ENCODE measurements at regions not wholly inside any gene's neighbourhood (a gene's known extent, or its start where the extent isn't known, plus 50 kb on each side); places are given as distances from the start of the nearest gene placed in this dataset.
"Not testable (repeated sequence)": the region's sequence is repeated elsewhere in the genome, so short reads cannot be mapped to it uniquely, and the experiment has no call there.

DNA sequence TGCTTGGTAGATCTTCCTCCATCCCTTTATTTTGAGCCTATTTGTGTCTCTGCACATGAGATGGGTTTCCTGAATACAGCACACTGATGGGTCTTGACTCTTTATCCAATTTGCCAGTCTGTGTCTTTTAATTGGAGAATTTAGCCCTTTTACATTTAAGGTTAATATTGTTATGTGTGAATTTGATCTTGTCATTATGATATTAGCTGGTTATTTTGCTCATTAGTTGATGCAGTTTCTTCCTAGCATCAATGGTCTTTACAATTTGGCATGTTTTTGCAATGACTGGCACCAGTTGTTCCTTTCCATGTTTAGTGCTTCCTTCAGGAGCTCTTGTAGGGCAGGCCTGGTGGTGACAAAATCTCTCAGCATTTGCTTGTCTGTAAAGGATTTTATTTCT, 72.4 kb downstream of the HNRNPD start:
- DNase-seq; intact Hi-C loops (cut with DNase I); H3K27me3 ChIP-seq; H3K27ac ChIP-seq; H3K9me3 ChIP-seq (replicated peaks in 1 of 3); H3K4me3 ChIP-seq; H3K4me1 ChIP-seq (replicated peaks in 1 of 2); H3K36me3 ChIP-seq (replicated peaks in 1 of 2): not testable (repeated sequence)

GRCh38 chr4:82293304-82293703, 80.5 kb downstream of the HNRNPD start:
- no peak overlapping the region for H3K27ac ChIP-seq
- no peak overlapping the region for H3K4me3 ChIP-seq
- H3K4me1 ChIP-seq (replicated peaks in 1 of 2), result no peaks in the 10 kb centered on the region
- H3K36me3 ChIP-seq (replicated peaks in 1 of 2), result no peaks in the 10 kb centered on the region
- WGBS, 4 donors, result 68 to 84% (median 71%) methylated on average over 2 of the region's 2 CpGs
- no peak for DNase-seq
- no peaks in the 10 kb centered on the region for H3K9me3 ChIP-seq (replicated peaks in 1 of 3)
- intact Hi-C loops (cut with DNase I), result no loop called here
- no peaks in the 10 kb centered on the region for H3K27me3 ChIP-seq
- TF ChIP-seq CTCF (IDR thresholded peaks at IDR 0.05), result no peak
- TF ChIP-seq POLR2A (IDR thresholded peaks at IDR 0.05), result no peak

- Histone ChIP-seq H3K27ac (no peak overlapping the region), H3K27me3 (no peaks in the 10 kb centered on the region), H3K4me3 (no peak overlapping the region), H3K9me3 (replicated peaks in 1 of 3) (no peaks in the 10 kb centered on the region), H3K4me1 (replicated peaks in 1 of 2) (no peaks in the 10 kb centered on the region), H3K36me3 (replicated peaks in 1 of 2) (no peaks in the 10 kb centered on the region)
- intact Hi-C loops (cut with DNase I), result loop anchor here in 1 of 2 donors (10.0 kb wide), 1 partner anchor 67 kb away; no protein-coding TSS in a partner anchor
- DNase-seq, result no peak
- no peak for TF ChIP-seq CTCF (IDR thresholded peaks at IDR 0.05)
- no peak for TF ChIP-seq POLR2A (IDR thresholded peaks at IDR 0.05)
- 71 to 74% (median 73%) methylated on average over 5 of the region's 5 CpGs for WGBS, 4 donors
Observed at GRCh38 chr4:82287720-82288119, 86.1 kb downstream of the HNRNPD start.

DNA sequence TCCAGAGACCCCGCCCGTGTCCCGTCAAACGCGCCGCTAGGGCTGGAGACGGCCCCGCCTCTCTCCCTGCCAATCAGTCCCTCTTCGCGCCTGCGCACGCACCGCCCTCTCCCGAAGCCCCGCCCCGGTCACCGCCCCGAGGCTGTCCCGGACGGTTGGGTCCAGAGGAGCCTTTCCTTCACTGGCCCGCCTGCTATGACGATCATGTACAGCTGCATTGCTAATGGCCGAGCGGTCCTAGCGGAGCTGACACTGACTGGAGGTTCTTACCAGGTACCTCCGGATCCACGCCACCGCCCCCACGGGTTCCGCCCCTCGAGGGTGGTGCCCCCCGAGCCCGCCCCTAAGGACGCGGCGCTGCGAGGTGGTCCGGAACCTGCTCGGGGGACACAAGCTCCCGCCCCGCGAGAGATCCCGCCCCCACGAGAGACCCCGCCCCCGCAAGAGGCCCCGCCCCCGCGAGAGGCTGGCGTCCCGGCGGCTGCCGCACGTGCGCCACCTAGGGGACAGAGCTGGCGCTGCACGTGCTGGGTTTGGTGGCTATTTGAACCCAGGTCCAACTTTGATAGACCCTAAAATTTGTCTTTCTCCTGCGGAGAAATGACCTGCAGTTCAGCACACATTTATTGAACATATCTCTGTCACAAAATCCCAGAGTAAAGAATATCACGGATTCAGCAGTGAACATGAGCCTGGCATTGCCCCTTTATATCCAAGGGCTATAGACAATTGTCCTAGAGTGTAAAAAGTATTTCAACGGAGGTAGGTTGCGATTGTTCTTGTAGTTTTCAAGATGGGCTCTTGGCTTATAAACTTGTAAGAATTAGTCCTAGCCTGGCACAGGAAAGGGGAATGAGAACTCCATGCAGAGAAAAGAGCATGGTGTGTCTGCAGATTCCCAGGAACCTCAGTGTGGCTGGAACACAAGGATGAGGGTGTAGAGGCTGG, 88.7 kb downstream of the HNRNPD start:
- TF ChIP-seq POLR2A (IDR thresholded peaks at IDR 0.05), result no peak
- TF ChIP-seq CTCF (IDR thresholded peaks at IDR 0.05), result peak; percentile 59 to 93 (median 81)
- no peaks in the 10 kb centered on the region for H3K9me3 ChIP-seq (replicated peaks in 1 of 3)
- H3K27me3 ChIP-seq, result no peaks in the 10 kb centered on the region
- peak overlapping the region in 2 of 4 donors; percentile 25 to 46 for H3K4me3 ChIP-seq
- intact Hi-C loops (cut with DNase I), result loop anchor here in 1 of 2 donors (10.0 kb wide), 1 partner anchor 70 kb away; no protein-coding TSS in a partner anchor
- DNase-seq, result peak; percentile 99 to 100 (median 100)
- H3K36me3 ChIP-seq (replicated peaks in 1 of 2), result no peaks in the 10 kb centered on the region
- 3 to 5% (median 4%) methylated on average over 14 to 61 of the region's 61 CpGs for WGBS, 4 donors
- H3K4me1 ChIP-seq (replicated peaks in 1 of 2), result no peaks in the 10 kb centered on the region
- peak overlapping the region in 3 of 5 donors; percentile 10 to 71 (median 70) for H3K27ac ChIP-seq
